ENCODE measurements at regions not wholly inside any gene's neighbourhood (a gene's known extent, or its start where the extent isn't known, plus 50 kb on each side); places are given as distances from the start of the nearest gene placed in this dataset.
"Not testable (repeated sequence)": the region's sequence is repeated elsewhere in the genome, so short reads cannot be mapped to it uniquely, and the experiment has no call there.

GRCh38 chr15:70379134-70379533, 281.4 kb upstream of the TLE3 start:
- Histone ChIP-seq H3K36me3 (ENCODE audit: control insufficient read depth in 2 of 2, insufficient read depth in 2 of 2, low read length in 1 of 2) (no peaks in the 10 kb centered on the region), H3K27me3 (ENCODE audit: control insufficient read depth in 1 of 2, insufficient read depth in 2 of 2, low read length in 2 of 2) (no peaks in the 10 kb centered on the region), H3K9me3 (ENCODE audit: control insufficient read depth in 2 of 2, insufficient read depth in 1 of 2, low read depth in 1 of 2, low read length in 1 of 2) (peaks cover 0 to 5% of the 10 kb centered on the region in 2 donors), H3K27ac (ENCODE audit: low read depth in 2 of 2, low read length in 1 of 2) (no peak overlapping the region), H3K4me1 (ENCODE audit: control insufficient read depth in 2 of 2, insufficient read depth in 2 of 2, low read length in 1 of 2) (peaks cover 8 to 12% of the 10 kb centered on the region in 2 donors), H3K4me3 (ENCODE audit: low read depth in 1 of 2, low read length in 2 of 2) (no peak overlapping the region)
- WGBS, 2 donors: 93 to 97% methylated on average over 9 of the region's 9 CpGs

- peaks cover 8 to 12% of the 10 kb centered on the region in 2 donors for H3K4me1 ChIP-seq (ENCODE audit: control insufficient read depth in 2 of 2, insufficient read depth in 2 of 2, low read length in 1 of 2)
- H3K4me3 ChIP-seq (ENCODE audit: low read depth in 1 of 2, low read length in 2 of 2): no peak overlapping the region
- no peak overlapping the region for H3K27ac ChIP-seq (ENCODE audit: low read depth in 2 of 2, low read length in 1 of 2)
- H3K9me3 ChIP-seq (ENCODE audit: control insufficient read depth in 2 of 2, insufficient read depth in 1 of 2, low read depth in 1 of 2, low read length in 1 of 2): peaks cover 0 to 5% of the 10 kb centered on the region in 2 donors
- 64 to 73% methylated on average over 11 of the region's 11 CpGs for WGBS, 2 donors
- H3K27me3 ChIP-seq (ENCODE audit: control insufficient read depth in 1 of 2, insufficient read depth in 2 of 2, low read length in 2 of 2): no peaks in the 10 kb centered on the region
- no peaks in the 10 kb centered on the region for H3K36me3 ChIP-seq (ENCODE audit: control insufficient read depth in 2 of 2, insufficient read depth in 2 of 2, low read length in 1 of 2)
Measured at GRCh38 chr15:70378126-70379031, 280.7 kb upstream of the TLE3 start.

- H3K36me3 ChIP-seq (ENCODE audit: control insufficient read depth in 2 of 2, insufficient read depth in 2 of 2, low read length in 1 of 2): no peaks in the 10 kb centered on the region
- peaks cover 8 to 12% of the 10 kb centered on the region in 2 donors for H3K4me1 ChIP-seq (ENCODE audit: control insufficient read depth in 2 of 2, insufficient read depth in 2 of 2, low read length in 1 of 2)
- H3K9me3 ChIP-seq (ENCODE audit: control insufficient read depth in 2 of 2, insufficient read depth in 1 of 2, low read depth in 1 of 2, low read length in 1 of 2): peaks cover 0 to 3% of the 10 kb centered on the region in 2 donors
- peak overlapping the region in 1 of 2 donors; percentile 15 for H3K27ac ChIP-seq (ENCODE audit: low read depth in 2 of 2, low read length in 1 of 2)
- no peaks in the 10 kb centered on the region for H3K27me3 ChIP-seq (ENCODE audit: control insufficient read depth in 1 of 2, insufficient read depth in 2 of 2, low read length in 2 of 2)
- WGBS, 2 donors: 12 to 15% methylated on average over 21 of the region's 21 CpGs
- no peak overlapping the region for H3K4me3 ChIP-seq (ENCODE audit: low read depth in 1 of 2, low read length in 2 of 2)
Measured at GRCh38 chr15:70376929-70377691, 279.4 kb upstream of the TLE3 start.

GRCh38 chr15:70376031-70376928, 278.6 kb upstream of the TLE3 start:
- Histone ChIP-seq H3K27me3 (ENCODE audit: control insufficient read depth in 1 of 2, insufficient read depth in 2 of 2, low read length in 2 of 2) (no peaks in the 10 kb centered on the region), H3K36me3 (ENCODE audit: control insufficient read depth in 2 of 2, insufficient read depth in 2 of 2, low read length in 1 of 2) (no peaks in the 10 kb centered on the region), H3K4me1 (ENCODE audit: control insufficient read depth in 2 of 2, insufficient read depth in 2 of 2, low read length in 1 of 2) (peaks cover 8 to 12% of the 10 kb centered on the region in 2 donors), H3K4me3 (ENCODE audit: low read depth in 1 of 2, low read length in 2 of 2) (no peak overlapping the region), H3K9me3 (ENCODE audit: control insufficient read depth in 2 of 2, insufficient read depth in 1 of 2, low read depth in 1 of 2, low read length in 1 of 2) (no peaks in the 10 kb centered on the region), H3K27ac (ENCODE audit: low read depth in 2 of 2, low read length in 1 of 2) (peak overlapping the region in 1 of 2 donors; percentile 15)
- 26 to 43% methylated on average over 12 of the region's 12 CpGs for WGBS, 2 donors

GRCh38 chr15:70375586-70375985, 277.9 kb upstream of the TLE3 start:
- no peak overlapping the region for H3K27ac ChIP-seq (ENCODE audit: low read depth in 2 of 2, low read length in 1 of 2)
- no peaks in the 10 kb centered on the region for H3K27me3 ChIP-seq (ENCODE audit: control insufficient read depth in 1 of 2, insufficient read depth in 2 of 2, low read length in 2 of 2)
- WGBS, 2 donors: 60 to 75% methylated on average over 3 of the region's 3 CpGs
- H3K9me3 ChIP-seq (ENCODE audit: control insufficient read depth in 2 of 2, insufficient read depth in 1 of 2, low read depth in 1 of 2, low read length in 1 of 2): no peaks in the 10 kb centered on the region
- H3K4me3 ChIP-seq (ENCODE audit: low read depth in 1 of 2, low read length in 2 of 2): no peak overlapping the region
- H3K36me3 ChIP-seq (ENCODE audit: control insufficient read depth in 2 of 2, insufficient read depth in 2 of 2, low read length in 1 of 2): no peaks in the 10 kb centered on the region
- peaks cover 8 to 12% of the 10 kb centered on the region in 2 donors for H3K4me1 ChIP-seq (ENCODE audit: control insufficient read depth in 2 of 2, insufficient read depth in 2 of 2, low read length in 1 of 2)

DNA sequence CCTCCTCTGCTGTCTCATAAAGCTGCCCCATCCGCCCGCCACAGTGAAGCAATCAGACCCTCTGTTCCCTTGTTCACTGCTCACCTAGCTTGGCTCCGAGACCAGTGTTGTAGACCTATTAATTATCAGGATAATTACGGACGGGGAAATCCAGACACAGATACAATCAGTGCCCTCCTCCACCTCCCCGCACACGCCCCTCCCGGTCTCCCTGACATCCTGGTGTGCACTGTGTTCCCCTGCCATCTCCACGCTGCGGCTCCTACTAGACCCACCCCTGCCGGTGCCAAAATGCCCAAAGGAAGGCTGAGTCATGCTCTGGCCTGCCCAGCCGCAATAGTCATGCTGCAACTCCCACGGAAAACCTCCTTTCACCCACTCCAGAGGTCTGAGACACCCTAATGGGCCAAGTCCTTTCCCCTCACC, 277.3 kb upstream of the TLE3 start:
- Histone ChIP-seq H3K4me1 (ENCODE audit: control insufficient read depth in 2 of 2, insufficient read depth in 2 of 2, low read length in 1 of 2) (peaks cover 8 to 12% of the 10 kb centered on the region in 2 donors), H3K27me3 (ENCODE audit: control insufficient read depth in 1 of 2, insufficient read depth in 2 of 2, low read length in 2 of 2) (no peaks in the 10 kb centered on the region), H3K4me3 (ENCODE audit: low read depth in 1 of 2, low read length in 2 of 2) (no peak overlapping the region), H3K9me3 (ENCODE audit: control insufficient read depth in 2 of 2, insufficient read depth in 1 of 2, low read depth in 1 of 2, low read length in 1 of 2) (no peaks in the 10 kb centered on the region), H3K36me3 (ENCODE audit: control insufficient read depth in 2 of 2, insufficient read depth in 2 of 2, low read length in 1 of 2) (no peaks in the 10 kb centered on the region), H3K27ac (ENCODE audit: low read depth in 2 of 2, low read length in 1 of 2) (no peak overlapping the region)
- WGBS, 2 donors: 38 to 53% methylated on average over 13 of the region's 13 CpGs

DNA sequence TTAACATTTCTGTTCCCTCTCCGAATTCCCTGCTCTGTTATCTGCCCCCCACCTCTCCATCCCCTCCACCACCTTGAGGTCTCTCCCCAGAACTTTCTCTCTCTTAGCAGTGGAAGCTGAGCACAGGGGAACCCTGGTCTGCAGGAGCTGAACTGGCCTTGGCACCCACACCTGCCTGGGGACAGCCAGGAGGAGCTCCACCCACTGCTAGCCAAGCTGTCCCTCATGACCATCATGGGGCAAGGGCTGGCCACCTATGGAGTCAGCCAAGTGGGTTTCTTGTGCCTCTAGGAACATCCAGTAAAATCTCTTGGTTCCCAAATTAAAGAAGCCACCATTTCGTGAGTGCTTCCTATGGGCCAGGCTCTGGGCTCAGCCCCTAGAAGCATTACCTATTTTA, 276.4 kb upstream of the TLE3 start:
- no peak overlapping the region for H3K4me3 ChIP-seq (ENCODE audit: low read depth in 1 of 2, low read length in 2 of 2)
- 86 to 88% methylated on average over 2 of the region's 2 CpGs for WGBS, 2 donors
- peaks cover 8 to 12% of the 10 kb centered on the region in 2 donors for H3K4me1 ChIP-seq (ENCODE audit: control insufficient read depth in 2 of 2, insufficient read depth in 2 of 2, low read length in 1 of 2)
- no peaks in the 10 kb centered on the region for H3K27me3 ChIP-seq (ENCODE audit: control insufficient read depth in 1 of 2, insufficient read depth in 2 of 2, low read length in 2 of 2)
- no peaks in the 10 kb centered on the region for H3K36me3 ChIP-seq (ENCODE audit: control insufficient read depth in 2 of 2, insufficient read depth in 2 of 2, low read length in 1 of 2)
- no peak overlapping the region for H3K27ac ChIP-seq (ENCODE audit: low read depth in 2 of 2, low read length in 1 of 2)
- H3K9me3 ChIP-seq (ENCODE audit: control insufficient read depth in 2 of 2, insufficient read depth in 1 of 2, low read depth in 1 of 2, low read length in 1 of 2): no peaks in the 10 kb centered on the region

GRCh38 chr15:70373439-70373838, 275.7 kb upstream of the TLE3 start:
- peaks cover 8 to 12% of the 10 kb centered on the region in 2 donors for H3K4me1 ChIP-seq (ENCODE audit: control insufficient read depth in 2 of 2, insufficient read depth in 2 of 2, low read length in 1 of 2)
- H3K27ac ChIP-seq (ENCODE audit: low read depth in 2 of 2, low read length in 1 of 2); H3K9me3 ChIP-seq (ENCODE audit: control insufficient read depth in 2 of 2, insufficient read depth in 1 of 2, low read depth in 1 of 2, low read length in 1 of 2); H3K27me3 ChIP-seq (ENCODE audit: control insufficient read depth in 1 of 2, insufficient read depth in 2 of 2, low read length in 2 of 2); H3K36me3 ChIP-seq (ENCODE audit: control insufficient read depth in 2 of 2, insufficient read depth in 2 of 2, low read length in 1 of 2); H3K4me3 ChIP-seq (ENCODE audit: low read depth in 1 of 2, low read length in 2 of 2): not testable (repeated sequence)
- WGBS, 2 donors: 98 to 99% methylated on average over 4 of the region's 4 CpGs

Measured in esophagus (tissue), 2 donors.